Limb (tissue), 2 donors: ENCODE measurements at regions not wholly inside any gene's neighbourhood (a gene's known extent, or its start where the extent isn't known, plus 50 kb on each side); places are given as distances from the start of the nearest gene placed in this dataset.

ENCODE experiments used
- DNase-seq, 2 donors: peaks; one replicate each; pipeline ENCODE4 v3.0.0-alpha.2; 2016; ENCODE audit errors: extremely low spot score in 2 of 2

DNA sequence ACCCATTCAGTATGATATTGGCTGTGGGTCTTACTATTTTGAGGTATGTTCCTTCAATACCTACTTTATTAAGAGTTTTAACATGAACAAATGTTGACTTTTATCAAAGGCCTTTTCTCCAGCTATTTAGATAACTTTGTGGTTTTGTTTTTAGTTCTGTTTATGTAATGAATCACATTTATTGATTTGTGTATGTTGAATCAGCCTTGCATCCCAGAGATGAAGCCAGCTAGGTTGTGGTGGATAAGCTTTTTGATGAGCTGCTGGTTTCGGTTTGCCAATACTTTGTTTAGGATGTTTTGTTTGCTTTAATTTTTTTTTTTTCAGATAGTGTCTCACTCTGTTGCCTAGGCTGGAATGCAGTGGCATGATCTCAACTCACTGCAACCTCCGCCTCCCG is 609.0 kb upstream of the COX7C start:
- DNase-seq, result no peak

DNA sequence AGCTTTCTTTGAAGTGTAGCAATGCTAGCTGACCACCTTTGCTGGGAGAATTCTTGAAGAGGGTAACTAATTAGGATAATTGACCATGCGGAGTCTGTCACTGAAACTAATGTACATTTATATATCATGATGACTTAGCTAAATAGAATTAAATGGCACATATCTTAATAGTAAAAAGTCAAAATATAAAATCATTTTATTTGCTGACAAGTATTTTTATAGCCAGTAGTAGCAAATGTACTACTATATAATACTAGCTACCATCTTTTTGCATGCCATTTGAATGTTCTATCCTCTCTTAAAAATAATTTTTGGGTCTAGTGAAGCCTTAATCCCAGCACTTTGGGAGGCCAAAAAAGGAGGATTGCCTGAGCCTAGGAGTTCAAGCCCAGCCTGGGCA is 605.8 kb upstream of the COX7C start:
- no peak for DNase-seq

DNA sequence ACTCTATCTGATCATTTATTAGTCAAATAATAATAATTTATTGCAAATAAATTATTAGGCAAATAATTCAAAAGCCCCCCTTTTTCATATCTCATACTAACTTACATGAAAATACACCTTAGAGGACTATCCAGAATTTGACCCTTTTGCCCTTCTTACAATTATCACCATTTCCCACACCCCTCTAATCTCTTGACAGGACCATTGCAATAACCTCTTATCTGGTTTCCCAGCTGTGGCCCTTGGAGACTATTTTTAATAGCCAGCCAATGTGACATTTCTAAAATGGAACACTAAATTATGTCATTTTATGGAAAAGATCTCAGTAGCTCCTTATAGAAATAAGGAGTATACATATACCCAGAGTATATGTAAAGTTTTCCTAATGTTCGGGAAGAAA is 588.4 kb upstream of the COX7C start:
- DNase-seq, result no peak

DNA sequence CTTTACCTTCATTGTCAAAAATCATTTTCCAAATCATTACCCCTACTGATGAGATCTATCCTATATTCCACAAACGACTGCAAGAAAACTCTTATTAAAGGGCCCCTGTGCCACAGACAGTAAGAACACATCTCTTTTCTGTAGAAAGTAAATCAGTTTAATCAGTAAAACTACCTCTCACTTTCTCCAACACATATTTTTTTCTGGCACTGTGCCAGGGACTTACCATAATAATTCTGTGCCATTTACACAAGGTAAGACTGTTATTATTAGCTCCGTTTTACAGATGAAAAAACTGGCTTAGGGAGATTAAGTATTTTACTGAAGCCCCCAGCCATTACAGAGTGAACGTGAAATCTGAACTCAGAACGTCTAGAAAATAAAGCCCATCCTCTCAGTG is 587.0 kb upstream of the COX7C start:
- DNase-seq, result no peak

DNA sequence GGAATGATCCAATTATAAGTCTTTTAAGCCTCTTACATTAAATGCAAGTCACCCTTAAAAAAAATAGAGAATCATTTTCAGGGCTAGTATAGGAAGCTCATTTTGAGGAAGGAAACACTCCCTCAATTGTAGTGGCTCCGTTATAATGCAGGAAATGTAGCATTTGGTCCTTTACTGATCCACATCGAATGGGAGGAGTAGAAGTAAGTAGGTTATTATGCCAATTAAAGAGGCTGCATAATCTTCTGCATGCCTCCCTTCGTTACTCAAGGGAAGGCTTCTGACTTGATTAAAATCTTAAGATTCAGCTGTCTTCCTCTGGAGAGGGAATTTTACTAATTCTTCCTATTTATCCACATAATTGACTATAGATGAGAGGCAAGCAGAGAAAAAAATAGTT is 579.2 kb upstream of the COX7C start:
- no peak for DNase-seq

DNA sequence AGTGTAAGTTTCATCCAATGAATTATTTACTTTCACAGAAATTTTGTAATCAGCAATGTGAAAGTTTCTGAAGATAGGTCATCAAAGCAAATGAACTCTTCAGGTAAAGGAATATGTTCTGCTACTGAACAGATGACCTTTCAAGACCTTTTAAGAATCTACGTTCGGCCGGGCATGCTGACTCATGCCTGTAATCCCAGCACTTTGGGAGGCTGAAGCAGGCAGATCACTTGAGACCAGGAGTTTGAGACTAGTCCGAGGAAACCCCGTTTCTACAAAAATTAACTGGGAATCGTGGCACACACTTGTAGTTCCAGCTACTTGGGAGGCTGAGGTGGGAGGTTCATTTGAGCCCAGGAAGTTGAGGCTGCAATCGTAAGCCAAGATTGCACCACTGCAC is 578.4 kb upstream of the COX7C start:
- DNase-seq, result no peak

DNA sequence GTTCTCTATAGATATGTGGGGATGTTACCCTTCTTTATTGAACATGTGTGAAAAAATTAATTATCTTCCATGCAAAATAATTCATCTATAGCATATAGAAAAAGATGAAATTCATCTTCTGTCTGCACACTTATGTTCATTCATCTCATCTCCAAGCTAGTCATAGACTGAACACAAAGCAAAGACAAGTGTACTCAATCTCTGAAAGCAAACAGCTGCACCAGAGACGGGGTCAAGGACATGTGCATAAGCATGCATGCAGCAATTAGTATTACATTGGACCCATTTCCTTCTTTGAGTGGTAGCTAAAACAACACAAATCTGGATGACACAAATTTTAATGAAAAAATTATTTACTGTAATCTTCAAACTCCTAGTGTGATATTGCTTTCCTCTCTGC is 547.0 kb upstream of the COX7C start:
- no peak for DNase-seq

DNA sequence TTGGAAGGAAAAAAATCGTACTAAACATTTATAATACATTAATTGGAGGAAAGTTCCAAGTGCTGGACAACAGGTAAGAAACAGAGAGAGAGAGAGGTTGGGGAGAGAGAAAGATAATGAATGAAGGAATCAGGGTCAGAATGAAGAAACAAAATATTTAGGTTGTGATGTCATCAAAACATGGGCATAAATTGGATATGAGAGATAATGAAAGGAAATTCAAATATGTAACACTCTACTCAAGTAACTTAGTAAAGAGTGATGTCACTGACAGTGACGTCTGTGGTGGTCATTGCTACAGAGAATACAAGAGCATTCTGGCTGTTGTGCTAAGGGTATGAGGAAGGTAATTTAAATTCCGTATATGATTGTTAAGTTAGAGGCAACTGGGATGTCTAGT is 543.4 kb upstream of the COX7C start:
- no peak for DNase-seq

DNA sequence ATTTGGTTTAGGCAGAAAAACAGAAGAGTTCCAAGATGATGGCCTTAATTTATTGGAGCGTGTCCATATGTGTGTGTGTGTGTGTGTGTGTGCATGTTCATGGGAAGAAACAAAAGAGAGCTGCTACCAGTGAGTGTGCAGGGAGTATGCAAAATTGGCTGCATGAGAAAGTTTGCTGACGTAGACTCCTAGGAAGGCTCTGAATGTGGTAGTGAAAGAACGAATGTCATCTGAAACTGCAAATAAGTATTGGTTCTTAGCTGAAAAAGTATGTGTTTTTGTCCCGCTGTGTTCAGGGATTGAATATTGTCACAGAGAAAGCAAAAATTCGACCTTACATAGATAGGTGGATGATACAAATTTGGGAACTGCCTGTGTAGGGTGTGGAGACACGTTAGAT is 542.6 kb upstream of the COX7C start:
- DNase-seq, result no peak

DNA sequence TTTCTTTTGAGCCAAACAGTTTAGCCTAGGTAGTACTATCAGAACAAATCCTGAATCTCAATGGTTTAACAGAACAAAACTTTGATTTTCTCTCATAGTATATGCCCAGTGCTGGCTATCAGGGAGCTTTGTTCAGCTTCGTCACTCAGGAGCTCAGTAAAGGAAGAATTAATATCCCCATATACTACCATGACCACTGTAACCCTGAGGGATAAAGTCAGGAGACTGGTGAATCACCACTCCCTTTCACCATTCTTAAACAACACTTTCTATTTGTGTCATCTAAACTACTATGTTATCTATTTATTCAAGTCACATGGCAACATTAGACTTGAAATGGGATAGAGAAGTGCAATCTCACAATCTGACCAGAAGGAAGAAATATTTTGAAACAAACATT is 522.6 kb upstream of the COX7C start:
- DNase-seq, result no peak

DNA sequence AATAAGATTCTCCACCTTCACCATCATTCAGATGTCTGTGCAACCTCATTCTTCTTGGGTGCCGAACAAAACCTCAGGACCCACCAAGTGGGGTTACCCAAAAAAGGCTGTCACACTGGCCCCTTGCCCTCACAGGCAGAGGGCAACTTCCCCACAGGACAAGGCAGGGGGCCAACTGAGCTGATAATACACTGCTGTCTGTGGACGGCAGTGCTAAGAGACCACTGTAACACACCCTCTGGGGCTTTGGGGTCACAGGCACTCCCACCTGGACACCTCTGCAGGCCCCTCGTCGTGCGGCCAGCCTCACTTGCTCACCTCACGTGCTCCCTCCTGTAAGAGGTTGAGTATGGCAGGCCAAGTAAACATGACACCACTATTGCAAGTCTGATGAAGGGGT is 515.8 kb upstream of the COX7C start:
- no peak for DNase-seq

DNA sequence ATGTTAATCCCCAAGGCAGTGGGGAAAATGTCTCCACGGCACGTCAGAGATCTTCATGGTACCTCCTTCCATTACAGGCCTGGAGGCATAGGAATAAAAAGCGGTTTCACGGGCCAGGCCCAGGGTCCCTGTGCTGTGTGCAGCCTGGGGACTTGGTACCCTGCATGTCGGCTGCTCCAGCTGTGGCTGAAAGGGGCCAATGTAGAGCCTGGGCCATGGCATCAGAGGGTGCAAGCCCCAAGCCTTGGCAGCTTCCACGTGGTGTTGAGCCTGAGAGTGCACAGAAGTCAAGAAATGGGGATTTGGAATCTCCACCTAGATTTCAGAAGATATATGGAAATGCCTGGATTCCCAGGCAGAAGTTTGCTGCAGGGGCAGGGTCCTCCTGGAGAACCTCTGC is 508.9 kb upstream of the COX7C start:
- DNase-seq, result no peak

DNA sequence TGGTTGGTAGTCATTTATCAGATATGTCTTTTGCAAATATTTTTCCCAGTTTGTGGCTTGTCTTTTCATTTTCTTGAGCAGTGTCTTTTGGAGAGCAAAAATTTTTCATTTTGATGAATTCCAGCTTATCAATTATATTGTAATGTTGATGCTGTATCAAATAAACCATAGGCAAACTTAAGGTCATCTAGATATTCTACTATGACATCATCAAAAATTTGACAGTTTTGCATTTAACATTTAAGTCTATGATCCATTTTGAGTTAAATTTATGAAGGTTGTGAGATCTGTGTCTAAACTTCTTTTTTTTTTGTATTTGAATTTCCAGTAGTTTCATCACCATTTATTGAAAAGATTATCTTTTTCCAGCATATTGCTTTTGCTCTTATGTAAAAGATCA is 505.5 kb upstream of the COX7C start:
- no peak for DNase-seq

DNA sequence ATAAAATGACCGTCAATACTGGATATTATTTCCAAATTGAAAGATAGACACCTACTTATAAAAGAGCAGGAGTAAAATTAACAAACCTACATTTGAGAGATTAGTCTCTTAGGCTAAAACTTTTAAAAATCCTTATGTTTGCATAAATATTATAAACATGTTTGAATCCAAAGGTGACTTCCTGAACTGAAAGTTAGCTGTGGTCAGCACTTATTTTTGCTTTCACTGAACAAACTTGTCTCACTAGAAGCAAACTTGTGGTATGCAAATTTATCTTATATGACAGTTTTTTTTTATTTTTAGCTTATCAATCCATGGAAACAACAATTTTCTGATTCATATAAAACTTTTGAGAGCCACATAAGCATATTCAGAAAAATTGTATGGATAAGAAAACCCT is 502.6 kb upstream of the COX7C start:
- DNase-seq, result no peak

DNA sequence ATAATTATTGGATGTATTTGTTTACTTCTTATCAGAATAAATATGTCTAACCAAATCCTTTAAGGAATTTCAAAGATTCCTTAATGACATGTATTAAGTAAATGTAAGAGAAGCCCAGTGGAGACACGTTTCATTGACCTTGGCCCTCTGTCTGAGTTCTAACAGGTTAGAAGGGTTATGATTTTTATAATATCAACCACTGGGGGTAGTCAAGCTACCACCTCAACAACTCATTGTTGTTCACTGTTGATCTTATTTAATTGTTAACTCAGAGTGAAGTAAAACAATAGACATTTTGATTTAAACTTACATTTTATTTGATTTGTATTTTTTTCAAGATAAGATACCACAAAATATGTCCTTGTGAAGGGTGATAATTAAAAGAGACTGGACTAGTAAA is 499.2 kb upstream of the COX7C start:
- no peak for DNase-seq

DNA sequence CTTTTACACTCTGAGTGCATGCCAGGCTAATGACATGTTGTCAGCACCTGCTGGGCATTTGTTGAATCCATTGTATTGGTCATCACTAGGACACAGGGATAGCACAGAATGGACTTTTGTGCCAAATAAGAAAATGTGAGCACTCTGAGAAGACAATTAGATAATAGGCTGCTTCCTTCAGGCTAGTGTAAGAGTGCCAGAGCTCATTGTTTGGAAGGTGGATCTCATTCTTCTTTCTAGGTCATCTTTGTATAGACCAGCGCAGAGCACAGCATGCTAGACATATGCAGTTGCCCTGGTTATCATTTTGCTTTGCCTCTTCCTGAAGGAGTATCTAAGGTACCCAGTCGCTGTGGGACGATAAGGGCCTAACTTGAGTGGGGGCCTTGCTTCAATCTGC is 493.4 kb upstream of the COX7C start:
- no peak for DNase-seq

DNA sequence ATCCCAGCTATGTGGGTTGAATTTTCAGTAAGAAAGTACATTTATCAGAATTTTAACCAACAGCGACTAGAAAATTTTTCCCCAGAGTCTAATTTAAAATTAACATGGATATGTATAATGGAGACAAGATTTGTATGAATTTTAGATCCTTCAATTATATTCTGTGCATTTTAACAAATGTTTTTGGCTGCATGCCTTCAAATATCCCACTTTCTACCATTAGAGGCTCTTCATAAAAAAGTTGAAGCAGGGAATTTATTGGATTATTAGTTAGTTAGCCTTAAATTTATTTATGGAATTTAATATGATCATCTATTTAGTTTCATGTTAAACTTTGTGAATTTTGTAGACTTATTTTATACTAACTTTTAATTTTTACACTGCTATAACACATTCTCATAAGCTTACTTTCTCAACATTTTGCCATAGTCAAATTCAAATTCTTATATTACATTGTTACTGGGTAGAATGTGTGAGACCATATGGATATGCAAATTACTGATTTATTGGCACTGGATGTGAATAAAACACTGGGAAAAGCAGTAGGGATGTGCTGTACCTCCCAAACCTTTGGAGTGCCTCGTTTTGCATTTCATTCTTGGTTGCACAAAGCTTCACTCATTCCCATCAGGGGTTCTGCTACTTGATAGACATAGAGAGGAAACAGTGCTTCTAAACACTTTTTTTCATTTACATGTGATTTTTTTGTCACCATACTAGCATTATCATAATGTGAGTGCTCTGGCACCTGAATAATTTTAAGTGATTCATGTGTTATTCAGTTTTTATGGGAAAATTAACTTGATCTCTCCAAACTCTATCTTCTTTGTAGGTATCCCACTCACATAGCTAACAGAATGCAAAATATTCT is 491.8 kb upstream of the COX7C start:
- no peak for DNase-seq

DNA sequence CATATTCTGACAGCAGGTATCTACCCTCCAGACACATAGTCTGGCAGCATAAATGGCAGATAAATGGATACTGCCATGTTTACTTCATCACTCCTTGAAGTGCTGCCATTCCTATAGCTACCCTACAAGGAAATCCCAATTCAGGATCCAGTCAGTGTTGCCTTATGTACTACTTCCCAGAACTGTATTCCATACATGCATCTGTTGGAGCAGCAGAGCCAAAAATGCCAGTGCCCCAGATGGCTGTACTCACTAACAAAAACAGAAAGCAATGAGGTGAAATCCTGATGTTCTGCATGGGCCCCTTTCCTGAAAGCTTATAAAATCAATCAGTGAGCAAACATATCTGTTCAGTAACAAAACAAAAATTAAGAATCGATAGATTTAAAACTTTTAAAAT is 490.0 kb upstream of the COX7C start:
- DNase-seq, result no peak

DNA sequence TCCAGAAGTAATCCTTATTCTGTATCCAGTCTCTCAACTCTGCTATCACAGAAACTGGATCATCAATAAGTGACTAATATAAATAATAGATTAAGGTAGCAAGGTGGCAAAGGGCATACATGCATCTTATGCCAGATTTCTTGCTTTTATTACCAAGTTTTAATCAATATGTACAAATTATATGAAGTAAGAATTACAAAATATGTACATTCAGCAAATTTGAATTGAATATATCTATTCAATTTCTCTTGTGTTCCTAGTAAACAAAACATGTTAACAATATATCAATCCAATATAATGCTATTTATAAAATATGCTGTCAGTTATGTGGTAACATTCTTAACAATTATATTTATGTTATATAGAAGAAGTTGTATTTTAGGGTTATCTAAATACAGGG is 488.7 kb upstream of the COX7C start:
- DNase-seq, result no peak

DNA sequence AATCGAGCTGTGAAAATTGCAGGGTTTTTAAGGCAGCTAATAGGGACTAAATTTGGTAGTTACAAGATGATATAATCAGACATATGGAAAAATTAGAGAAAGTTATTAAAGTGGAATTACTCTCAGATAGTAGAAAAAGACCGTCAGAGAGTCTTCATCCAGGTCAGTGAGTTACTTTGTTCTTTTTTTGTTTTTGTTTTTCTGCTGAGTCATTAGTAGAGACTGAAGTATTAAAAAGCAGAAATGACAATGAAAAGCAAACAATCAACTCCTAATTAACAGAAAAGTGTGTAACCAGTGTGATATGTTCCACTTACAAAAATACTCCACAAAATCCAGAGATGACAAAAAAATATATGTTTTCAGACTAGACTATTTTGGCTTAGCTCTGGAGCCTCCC is 480.4 kb upstream of the COX7C start:
- no peak for DNase-seq

DNA sequence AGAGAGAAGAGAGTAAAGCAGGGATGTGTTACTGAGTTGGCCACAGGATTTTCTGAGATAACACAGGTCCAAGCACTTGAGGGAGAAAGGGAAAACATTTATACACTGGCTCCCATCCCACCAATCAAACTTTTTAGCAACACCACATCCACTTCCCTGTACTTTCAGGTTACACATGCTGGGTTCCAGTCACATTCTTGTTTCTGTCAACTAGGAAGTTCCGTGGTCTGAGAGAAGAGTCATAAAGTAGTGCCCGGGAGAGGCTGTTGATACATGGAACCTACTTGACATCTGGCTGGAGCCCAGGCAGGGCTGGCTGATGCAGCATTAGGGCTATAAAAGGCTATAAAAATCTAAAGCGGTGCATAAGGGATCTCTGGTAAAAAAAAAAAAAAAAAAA is 473.9 kb upstream of the COX7C start:
- no peak for DNase-seq

DNA sequence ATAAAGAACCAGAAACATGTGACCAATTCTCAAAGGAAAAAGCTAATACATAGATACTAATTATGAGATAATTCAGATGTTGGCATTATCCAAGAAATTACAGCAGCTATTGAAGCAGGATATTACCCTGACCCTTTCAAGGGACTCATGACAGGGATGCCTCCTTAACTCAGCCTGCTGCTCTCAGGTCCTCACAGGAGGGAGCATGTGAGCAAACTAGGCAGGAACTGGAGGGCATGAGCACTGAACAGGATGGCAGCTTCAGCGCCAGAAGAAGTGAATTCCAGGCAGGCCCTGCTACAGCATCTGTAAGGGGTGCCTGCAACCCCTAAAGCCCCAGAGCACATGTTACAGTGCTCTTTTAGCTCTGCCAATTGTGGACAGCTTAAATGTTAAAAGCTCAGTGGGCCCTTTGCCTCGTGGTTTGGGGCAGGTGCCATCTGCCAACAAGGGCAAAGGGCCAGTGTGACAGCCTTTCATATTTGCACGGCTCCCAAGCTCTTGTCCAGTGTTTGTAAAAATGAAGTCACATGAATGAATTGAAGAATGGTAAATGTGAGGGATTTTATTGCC is 464.7 kb upstream of the COX7C start:
- no peak for DNase-seq

DNA sequence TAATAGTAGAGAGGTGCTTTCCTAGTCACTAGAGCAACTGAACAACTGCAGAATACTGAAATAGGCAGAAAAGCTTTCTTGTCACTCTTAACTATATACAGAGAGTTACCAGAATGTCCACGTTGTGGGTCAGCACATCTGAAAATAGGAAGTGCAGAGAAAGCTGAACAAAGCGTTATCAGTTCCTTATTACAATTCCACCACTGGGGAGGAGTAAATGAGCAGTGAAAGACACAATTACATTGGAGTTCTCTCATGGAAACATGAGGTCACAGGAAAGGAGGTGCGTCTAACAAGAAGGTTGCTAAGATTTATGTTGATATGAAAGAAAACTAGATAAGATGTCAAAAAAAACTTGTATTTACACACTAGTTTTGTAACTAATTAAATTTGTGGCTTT is 461.9 kb upstream of the COX7C start:
- DNase-seq, result no peak

DNA sequence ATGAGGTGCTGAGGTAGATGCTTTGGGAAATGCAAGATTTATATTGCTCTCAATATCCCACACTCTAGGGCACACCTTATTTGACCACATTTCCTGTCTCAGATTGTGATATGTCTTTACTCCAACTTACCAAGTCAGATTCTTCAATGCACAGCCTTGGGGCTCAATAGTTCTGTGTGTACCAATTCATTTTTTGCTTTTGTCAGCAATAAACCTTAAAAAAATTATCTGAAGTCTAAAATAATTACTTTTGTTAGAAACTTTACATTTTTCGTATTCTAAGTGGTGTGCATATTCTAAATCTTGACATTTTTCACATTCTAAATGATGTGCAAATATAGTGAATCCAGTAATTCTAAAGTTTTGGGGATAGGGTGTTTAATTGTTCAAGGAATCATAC is 447.5 kb upstream of the COX7C start:
- DNase-seq, result no peak
